SK-N-DZ (cell line): ENCODE measurements at regions not wholly inside any gene's neighbourhood (a gene's known extent, or its start where the extent isn't known, plus 50 kb on each side); places are given as distances from the start of the nearest gene placed in this dataset.
A peak's percentile ranks its signal among the peaks of the same experiment; 100 is the strongest.
"Not testable (repeated sequence)": the region's sequence is repeated elsewhere in the genome, so short reads cannot be mapped to it uniquely, and the experiment has no call there.

Source experiments
- DNase-seq: peaks from one replicate; pipeline ENCODE4 v3.0.0-alpha.2; 2015; ENCODE audit warnings: low spot score

GRCh38 chr10:121369616-121370015, 228.6 kb downstream of the FGFR2 start:
- DNase-seq = no peak

- no peak for DNase-seq
Observed at GRCh38 chr10:121371836-121372235, 226.4 kb downstream of the FGFR2 start.

- no peak for DNase-seq
Observed at GRCh38 chr10:121373411-121373810, 224.8 kb downstream of the FGFR2 start.

GRCh38 chr10:121374121-121374520, 224.1 kb downstream of the FGFR2 start:
- no peak for DNase-seq

GRCh38 chr10:121375172-121375571, 223.1 kb downstream of the FGFR2 start:
- no peak for DNase-seq

GRCh38 chr10:121378251-121378801, 219.9 kb downstream of the FGFR2 start:
- peak; percentile 33 for DNase-seq

- DNase-seq = peak; percentile 73
Observed at GRCh38 chr10:121379013-121379412, 219.2 kb downstream of the FGFR2 start.

GRCh38 chr10:121380211-121380610, 218.0 kb downstream of the FGFR2 start:
- DNase-seq = peak; percentile 75

GRCh38 chr10:121382029-121382520, 216.2 kb downstream of the FGFR2 start:
- not testable (repeated sequence) for DNase-seq

- no peak for DNase-seq
Observed at GRCh38 chr10:121385136-121385535, 213.1 kb downstream of the FGFR2 start.

GRCh38 chr10:121392657-121393056, 205.6 kb downstream of the FGFR2 start:
- DNase-seq = no peak

- DNase-seq = no peak
Observed at GRCh38 chr10:121393522-121393921, 204.7 kb downstream of the FGFR2 start.

- DNase-seq = not testable (repeated sequence)
Observed at GRCh38 chr10:121400507-121400906, 197.7 kb downstream of the FGFR2 start.

GRCh38 chr10:121403527-121403926, 194.7 kb downstream of the FGFR2 start:
- no peak for DNase-seq

- no peak for DNase-seq
Observed at GRCh38 chr10:121404611-121405010, 193.6 kb downstream of the FGFR2 start.

- no peak for DNase-seq
Observed at GRCh38 chr10:121405096-121405495, 193.1 kb downstream of the FGFR2 start.

- no peak for DNase-seq
Observed at GRCh38 chr10:121405549-121405948, 192.7 kb downstream of the FGFR2 start.

- DNase-seq = no peak
Observed at GRCh38 chr10:121405953-121406352, 192.3 kb downstream of the FGFR2 start.

- no peak for DNase-seq
Observed at GRCh38 chr10:121406823-121407545, 191.3 kb downstream of the FGFR2 start.

GRCh38 chr10:121409466-121410104, 188.7 kb downstream of the FGFR2 start:
- DNase-seq = no peak

- no peak for DNase-seq
Observed at GRCh38 chr10:121411004-121411403, 187.2 kb downstream of the FGFR2 start.

- no peak for DNase-seq
Observed at GRCh38 chr10:121413951-121414350, 184.3 kb downstream of the FGFR2 start.
